HT-29 (cell line): ENCODE measurements at regions not wholly inside any gene's neighbourhood (a gene's known extent, or its start where the extent isn't known, plus 50 kb on each side); places are given as distances from the start of the nearest gene placed in this dataset.
"Not testable (repeated sequence)": the region's sequence is repeated elsewhere in the genome, so short reads cannot be mapped to it uniquely, and the experiment has no call there.

Source experiments
- DNase-seq: peaks from one replicate; pipeline ENCODE4 v3.0.0-alpha.2; 2015; ENCODE audit warnings: low spot score

- DNase-seq = no peak
Measured at GRCh38 chr14:88929656-88930436, 105.4 kb downstream of the TTC8 start.

GRCh38 chr14:88931321-88932110 is 107.1 kb downstream of the TTC8 start:
- DNase-seq = no peak

GRCh38 chr14:88933191-88933590 is 108.7 kb downstream of the TTC8 start:
- no peak for DNase-seq

- no peak for DNase-seq
Measured at GRCh38 chr14:88934351-88934806, 109.9 kb downstream of the TTC8 start.

- no peak for DNase-seq
Measured at GRCh38 chr14:88935083-88935482, 110.6 kb downstream of the TTC8 start.

- no peak for DNase-seq
Measured at GRCh38 chr14:88937706-88938105, 113.3 kb downstream of the TTC8 start.

GRCh38 chr14:88940671-88941070 is 116.2 kb downstream of the TTC8 start:
- DNase-seq = no peak

- DNase-seq = no peak
Measured at GRCh38 chr14:88941414-88941813, 117.0 kb downstream of the TTC8 start.

- DNase-seq = no peak
Measured at GRCh38 chr14:88947646-88948598, 123.5 kb downstream of the TTC8 start.

- no peak for DNase-seq
Measured at GRCh38 chr14:88950069-88950468, 125.6 kb downstream of the TTC8 start.

- DNase-seq = no peak
Measured at GRCh38 chr14:88951370-88951769, 126.9 kb downstream of the TTC8 start.

- no peak for DNase-seq
Measured at GRCh38 chr14:88952901-88953300, 128.4 kb downstream of the TTC8 start.

GRCh38 chr14:88955455-88955854 is 131.0 kb downstream of the TTC8 start:
- no peak for DNase-seq

- no peak for DNase-seq
Measured at GRCh38 chr14:88960496-88960895, 136.0 kb downstream of the TTC8 start.

GRCh38 chr14:88961214-88961613 is 136.8 kb downstream of the TTC8 start:
- no peak for DNase-seq

- no peak for DNase-seq
Measured at GRCh38 chr14:88962356-88962755, 137.9 kb downstream of the TTC8 start.

- DNase-seq = no peak
Measured at GRCh38 chr14:88967299-88967698, 142.8 kb downstream of the TTC8 start.

GRCh38 chr14:88975043-88975830 is 150.8 kb downstream of the TTC8 start:
- no peak for DNase-seq

- no peak for DNase-seq
Measured at GRCh38 chr14:88975926-88976325, 151.5 kb downstream of the TTC8 start.

GRCh38 chr14:88980907-88981306 is 156.5 kb downstream of the TTC8 start:
- not testable (repeated sequence) for DNase-seq

GRCh38 chr14:88981948-88982347 is 157.5 kb downstream of the TTC8 start:
- no peak for DNase-seq
